HCT116 (cell line): ENCODE measurements at regions not wholly inside any gene's neighbourhood (a gene's known extent, or its start where the extent isn't known, plus 50 kb on each side); places are given as distances from the start of the nearest gene placed in this dataset.

Experiments used
- ATAC-seq: fragments of 200-7000 bp; cut with Tn5 transposase; 2 replicates; pipeline ENCODE4 v1.9.1; 2020; ENCODE audit warnings: mild to moderate bottlenecking, moderate library complexity
- BruUV-seq: library from RNA; stranded (reverse); fragments of 400-500 nt; replicated peaks from 2 replicates; lab custom pipeline; 2021; lab: Mats Ljungman, UMichigan
- CTCF ChIA-PET: fragments of 300-600 bp; sonication (Branson Sonifier 250); formaldehyde crosslinking; loops from one replicate; lab custom pipeline; 2021; ENCODE audit warnings: antibody characterized with exemption; lab: Charles Lee
- POLR2A ChIA-PET: fragments of 300-600, 350-600 bp; sonication (Branson Sonifier 250); formaldehyde crosslinking; loops from one replicate; lab custom pipeline; 2021; ENCODE audit warnings: antibody characterized with exemption; lab: Charles Lee
- RAD21 ChIA-PET, 2 experiments: fragments of 300-600 bp; sonication (Branson Sonifier 250); formaldehyde crosslinking; loops; one replicate each; lab custom pipeline; 2023; ENCODE audit warnings: low total read pairs in 2 of 2; ENCODE audit not compliant: uncharacterized antibody in 2 of 2, unreplicated experiment in 2 of 2, low non-redundant PET in 1 of 2; lab: Charles Lee
- DNase-seq: peaks from one replicate; pipeline ENCODE4 v3.0.0-alpha.2; 2010; ENCODE audit warnings: low read depth, low spot score
- H2AFZ ChIP-seq: fragments of 200-600 bp; shearing (Covaris generic), sonication (generic); 2 replicates; pipeline ENCODE4 v1.6.1; 2017; ENCODE audit warnings: low read depth, mixed run types, mixed read lengths, antibody characterized with exemption, low read length; ENCODE audit not compliant: poor library complexity, severe bottlenecking
- H3K27ac ChIP-seq: 2 replicates; pipeline ENCODE4 v1.5.1; 2012; ENCODE audit warnings: low read depth, low read length
- H3K27me3 ChIP-seq: fragments of 200-600 bp; sonication (generic); 2 replicates; pipeline ENCODE4 v1.6.1; 2016; ENCODE audit warnings: mixed run types, low read length, mixed read lengths; ENCODE audit not compliant: insufficient read depth
- H3K36me3 ChIP-seq, 2 experiments: fragments of 200-500 bp in 1 of 2; fragments of 200-600 bp in 1 of 2; sonication (Bioruptor generic) in 1 of 2; sonication (generic) in 1 of 2; 2 replicates each; pipeline versions ENCODE4 v1.5.1 to v1.6.1; 2014 to 2016; ENCODE audit warnings: low read length in 2 of 2, inconsistent platforms in 1 of 2, mixed read lengths in 1 of 2, mixed run types in 1 of 2; ENCODE audit not compliant: insufficient read depth in 2 of 2, control insufficient read depth in 1 of 2
- H3K4me1 ChIP-seq, 2 experiments: fragments of 200-600 bp in 1 of 2; sonication (generic) in 1 of 2; 2 replicates each; pipeline versions ENCODE4 v1.5.1 to v1.6.1; 2012 to 2017; ENCODE audit warnings: low read length in 2 of 2, inconsistent platforms in 1 of 2, mild to moderate bottlenecking in 1 of 2, mixed read lengths in 1 of 2, mixed run types in 1 of 2, moderate library complexity in 1 of 2; ENCODE audit not compliant: insufficient read depth in 2 of 2, control insufficient read depth in 1 of 2
- H3K4me2 ChIP-seq: fragments of 200-600 bp; sonication (generic); 2 replicates; pipeline ENCODE4 v1.6.1; 2017; ENCODE audit warnings: mixed run types, low read length, mixed read lengths
- H3K4me3 ChIP-seq, 2 experiments: fragments of 200-600 bp in 1 of 2; sonication (generic) in 1 of 2; replicated peaks in 1 of 2; 2 replicates each; pipeline ENCODE4 v1.5.1; 2011 to 2016; ENCODE audit warnings: low read length in 2 of 2, control low read depth in 1 of 2, low read depth in 1 of 2, mild to moderate bottlenecking in 1 of 2, mixed read lengths in 1 of 2, mixed run types in 1 of 2
- H3K79me2 ChIP-seq: fragments of 200-600 bp; sonication (generic); 2 replicates; pipeline ENCODE4 v1.6.1; 2017; ENCODE audit warnings: mild to moderate bottlenecking, mixed run types, low read length, moderate library complexity, mixed read lengths; ENCODE audit not compliant: insufficient read depth
- H3K9ac ChIP-seq: fragments of 200-600 bp; sonication (generic); 2 replicates; pipeline ENCODE4 v1.6.1; 2016; ENCODE audit warnings: low read length, mixed read lengths
- H3K9me2 ChIP-seq: fragments of 200-600 bp; sonication (generic), shearing (Covaris generic); 2 replicates; pipeline ENCODE4 v1.6.1; 2017; ENCODE audit warnings: mixed run types, mild to moderate bottlenecking, moderate library complexity; ENCODE audit not compliant: insufficient read depth
- H3K9me3 ChIP-seq, 2 experiments: fragments of 200-500 bp in 1 of 2; fragments of 200-600 bp in 1 of 2; sonication (Bioruptor generic) in 1 of 2; sonication (generic) in 1 of 2; 2 replicates each; pipeline ENCODE4 v1.6.1; 2014 to 2017; ENCODE audit warnings: low read length in 2 of 2, mixed read lengths in 2 of 2, inconsistent platforms in 1 of 2, low read depth in 1 of 2, mild to moderate bottlenecking in 1 of 2, mixed run types in 1 of 2, moderate library complexity in 1 of 2; ENCODE audit not compliant: control insufficient read depth in 1 of 2, insufficient read depth in 1 of 2
- H4K20me1 ChIP-seq: fragments of 200-600 bp; sonication (generic), shearing (Covaris generic); 2 replicates; pipeline ENCODE4 v1.6.1; 2017; ENCODE audit warnings: mixed run types, mild to moderate bottlenecking, moderate library complexity; ENCODE audit not compliant: insufficient read depth
- ELF1 ChIP-seq: IDR thresholded peaks from 2 replicates; pipeline ENCODE4 v1.6.1; 2012; ENCODE audit warnings: low read depth, borderline replicate concordance
- POLR2A ChIP-seq: IDR thresholded peaks from 2 replicates; pipeline ENCODE4 v1.7.0; 2011; ENCODE audit warnings: borderline replicate concordance; ENCODE audit not compliant: insufficient read depth, insufficient read length; ENCODE audit errors: extremely low read depth
- SIN3A ChIP-seq: IDR thresholded peaks from 2 replicates; pipeline ENCODE4 v1.6.1; 2012; ENCODE audit warnings: low read depth
- SRF ChIP-seq: IDR thresholded peaks from 2 replicates; pipeline ENCODE4 v1.6.1; 2012; ENCODE audit warnings: low read depth
- YY1 ChIP-seq: IDR thresholded peaks from 2 replicates; pipeline ENCODE4 v1.6.1; 2011; ENCODE audit warnings: low read length, low read depth, moderate library complexity, mild to moderate bottlenecking; ENCODE audit not compliant: insufficient replicate concordance; ENCODE audit errors: extremely low read depth
- ZNF274 ChIP-seq: fragments of 200-500 bp; sonication (Bioruptor generic); IDR thresholded peaks from 2 replicates; pipeline ENCODE4 v1.6.1; 2014; ENCODE audit warnings: mild to moderate bottlenecking, low read depth, low read length, inconsistent platforms
- intact Hi-C: fragments of 100-400 bp; cut with micrococcal nuclease; formaldehyde crosslinking; loops from 2 replicates; pipeline ENCODE4 v1.10.0; 2022
- TF ChIP-seq, protein P1 (sequence below): IDR thresholded peaks from 2 replicates; pipeline ENCODE4 v1.6.1; 2012
- TF ChIP-seq, protein P2 (sequence below): IDR thresholded peaks from 2 replicates; pipeline ENCODE4 v1.6.1; 2012; ENCODE audit warnings: low read depth
- TF ChIP-seq, protein P3 (sequence below): IDR thresholded peaks from 2 replicates; pipeline ENCODE4 v1.6.1; 2012

DNA sequence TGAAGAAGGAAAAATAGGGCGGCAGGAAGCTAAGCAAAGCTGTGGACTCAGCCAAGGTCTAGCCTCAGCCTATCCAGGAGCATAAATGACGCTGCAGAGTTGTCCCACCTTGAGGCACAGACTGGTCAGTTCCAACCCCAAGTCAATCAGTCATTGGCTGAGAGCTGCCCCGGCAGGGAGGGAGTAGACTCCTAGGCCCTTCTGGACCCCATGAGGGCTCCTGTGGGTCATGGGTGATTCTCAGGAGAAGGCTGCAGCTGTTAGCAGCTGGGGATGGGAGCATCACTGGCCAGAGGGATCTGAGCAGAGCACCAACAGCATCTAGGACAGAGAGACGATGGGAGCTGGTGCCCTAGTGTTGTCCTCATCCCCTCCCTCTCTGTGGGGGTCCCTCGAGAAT is 51.8 kb upstream of the ESRRB start:
- Histone ChIP-seq H3K9ac (no peak overlapping the region), H3K79me2 (no peaks in the 10 kb centered on the region), H3K9me3 (no peaks in the 10 kb centered on the region), H3K4me2 (no peak overlapping the region), H3K27ac (no peak overlapping the region), H4K20me1 (no peaks in the 10 kb centered on the region), H3K27me3 (no peaks in the 10 kb centered on the region), H3K9me2 (no peaks in the 10 kb centered on the region), H3K4me1 (no peaks in the 10 kb centered on the region), H3K36me3 (no peaks in the 10 kb centered on the region), H3K4me3 (no peak overlapping the region), H2AFZ (no peak overlapping the region)
- intact Hi-C loops, result no loop called here
- no TSS peak for BruUV-seq
- DNase-seq, result no peak
- POLR2A ChIA-PET, result no interaction called here
- RAD21 ChIA-PET, result no interaction called here
- TF ChIP-seq, protein P1, sequence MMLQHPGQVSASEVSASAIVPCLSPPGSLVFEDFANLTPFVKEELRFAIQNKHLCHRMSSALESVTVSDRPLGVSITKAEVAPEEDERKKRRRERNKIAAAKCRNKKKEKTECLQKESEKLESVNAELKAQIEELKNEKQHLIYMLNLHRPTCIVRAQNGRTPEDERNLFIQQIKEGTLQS, result no peak
- TF ChIP-seq, protein P2, sequence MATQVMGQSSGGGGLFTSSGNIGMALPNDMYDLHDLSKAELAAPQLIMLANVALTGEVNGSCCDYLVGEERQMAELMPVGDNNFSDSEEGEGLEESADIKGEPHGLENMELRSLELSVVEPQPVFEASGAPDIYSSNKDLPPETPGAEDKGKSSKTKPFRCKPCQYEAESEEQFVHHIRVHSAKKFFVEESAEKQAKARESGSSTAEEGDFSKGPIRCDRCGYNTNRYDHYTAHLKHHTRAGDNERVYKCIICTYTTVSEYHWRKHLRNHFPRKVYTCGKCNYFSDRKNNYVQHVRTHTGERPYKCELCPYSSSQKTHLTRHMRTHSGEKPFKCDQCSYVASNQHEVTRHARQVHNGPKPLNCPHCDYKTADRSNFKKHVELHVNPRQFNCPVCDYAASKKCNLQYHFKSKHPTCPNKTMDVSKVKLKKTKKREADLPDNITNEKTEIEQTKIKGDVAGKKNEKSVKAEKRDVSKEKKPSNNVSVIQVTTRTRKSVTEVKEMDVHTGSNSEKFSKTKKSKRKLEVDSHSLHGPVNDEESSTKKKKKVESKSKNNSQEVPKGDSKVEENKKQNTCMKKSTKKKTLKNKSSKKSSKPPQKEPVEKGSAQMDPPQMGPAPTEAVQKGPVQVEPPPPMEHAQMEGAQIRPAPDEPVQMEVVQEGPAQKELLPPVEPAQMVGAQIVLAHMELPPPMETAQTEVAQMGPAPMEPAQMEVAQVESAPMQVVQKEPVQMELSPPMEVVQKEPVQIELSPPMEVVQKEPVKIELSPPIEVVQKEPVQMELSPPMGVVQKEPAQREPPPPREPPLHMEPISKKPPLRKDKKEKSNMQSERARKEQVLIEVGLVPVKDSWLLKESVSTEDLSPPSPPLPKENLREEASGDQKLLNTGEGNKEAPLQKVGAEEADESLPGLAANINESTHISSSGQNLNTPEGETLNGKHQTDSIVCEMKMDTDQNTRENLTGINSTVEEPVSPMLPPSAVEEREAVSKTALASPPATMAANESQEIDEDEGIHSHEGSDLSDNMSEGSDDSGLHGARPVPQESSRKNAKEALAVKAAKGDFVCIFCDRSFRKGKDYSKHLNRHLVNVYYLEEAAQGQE, result no peak
- TF ChIP-seq ELF1, result no peak
- TF ChIP-seq SIN3A, result no peak
- TF ChIP-seq, protein P3, sequence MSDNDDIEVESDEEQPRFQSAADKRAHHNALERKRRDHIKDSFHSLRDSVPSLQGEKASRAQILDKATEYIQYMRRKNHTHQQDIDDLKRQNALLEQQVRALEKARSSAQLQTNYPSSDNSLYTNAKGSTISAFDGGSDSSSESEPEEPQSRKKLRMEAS, result no peak
- TF ChIP-seq ZNF274, result no peak
- TF ChIP-seq SRF, result no peak
- no peak for TF ChIP-seq POLR2A
- TF ChIP-seq YY1, result no peak
- CTCF ChIA-PET, result interaction anchor here (0.6 kb wide), 1 partner anchor 223 kb away, joined by 3 read pairs; no protein-coding TSS in a partner anchor
- ATAC-seq, result no peak
